ENCODE measurements at regions not wholly inside any gene's neighbourhood (a gene's known extent, or its start where the extent isn't known, plus 50 kb on each side); places are given as distances from the start of the nearest gene placed in this dataset.

DNA sequence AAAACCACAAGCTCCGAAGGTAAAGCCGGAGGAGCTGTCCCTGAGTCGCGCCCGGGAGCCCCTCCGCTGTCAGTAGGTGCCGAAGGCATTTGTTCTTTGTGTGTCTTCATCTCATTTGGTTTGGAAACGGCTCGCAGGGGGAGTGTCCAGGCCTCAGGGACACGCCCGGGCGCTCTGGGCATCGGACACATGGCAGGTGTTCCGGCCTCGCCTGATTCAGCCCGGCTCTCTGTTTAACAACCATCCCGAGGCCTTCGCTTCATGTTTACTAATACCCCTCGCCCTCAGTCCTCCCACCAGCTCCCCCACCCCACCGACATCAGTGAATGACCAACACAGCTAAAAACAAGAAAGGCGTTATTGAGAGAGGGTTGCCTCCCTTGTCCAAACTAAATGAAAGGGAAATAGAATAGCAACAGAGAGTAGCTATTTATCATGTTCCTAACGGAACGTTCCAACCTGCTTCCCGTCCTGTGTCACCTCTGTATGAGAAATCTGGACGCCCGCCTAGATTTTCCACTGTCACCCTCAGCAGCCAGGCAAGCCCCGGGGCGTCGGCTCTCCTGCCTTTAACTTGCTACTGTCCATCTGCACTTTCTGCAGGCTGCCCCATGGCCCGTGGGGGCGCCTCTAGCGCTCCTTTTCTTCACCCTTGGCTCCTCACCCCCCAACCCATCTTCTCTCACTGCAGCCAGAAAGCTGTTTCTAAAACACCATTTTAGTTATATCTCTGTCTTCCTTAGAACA, 73.9 kb downstream of the MYCN start:
- TF ChIP-seq POLR2AphosphoS5 (IDR thresholded peaks at IDR 0.05) (no peak), POLR2A (IDR thresholded peaks at IDR 0.05) (no peak)
- TF ChIP-seq, protein P1, sequence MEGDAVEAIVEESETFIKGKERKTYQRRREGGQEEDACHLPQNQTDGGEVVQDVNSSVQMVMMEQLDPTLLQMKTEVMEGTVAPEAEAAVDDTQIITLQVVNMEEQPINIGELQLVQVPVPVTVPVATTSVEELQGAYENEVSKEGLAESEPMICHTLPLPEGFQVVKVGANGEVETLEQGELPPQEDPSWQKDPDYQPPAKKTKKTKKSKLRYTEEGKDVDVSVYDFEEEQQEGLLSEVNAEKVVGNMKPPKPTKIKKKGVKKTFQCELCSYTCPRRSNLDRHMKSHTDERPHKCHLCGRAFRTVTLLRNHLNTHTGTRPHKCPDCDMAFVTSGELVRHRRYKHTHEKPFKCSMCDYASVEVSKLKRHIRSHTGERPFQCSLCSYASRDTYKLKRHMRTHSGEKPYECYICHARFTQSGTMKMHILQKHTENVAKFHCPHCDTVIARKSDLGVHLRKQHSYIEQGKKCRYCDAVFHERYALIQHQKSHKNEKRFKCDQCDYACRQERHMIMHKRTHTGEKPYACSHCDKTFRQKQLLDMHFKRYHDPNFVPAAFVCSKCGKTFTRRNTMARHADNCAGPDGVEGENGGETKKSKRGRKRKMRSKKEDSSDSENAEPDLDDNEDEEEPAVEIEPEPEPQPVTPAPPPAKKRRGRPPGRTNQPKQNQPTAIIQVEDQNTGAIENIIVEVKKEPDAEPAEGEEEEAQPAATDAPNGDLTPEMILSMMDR (IDR thresholded peaks at IDR 0.05), result no peak

Data from sigmoid colon (tissue), 4 donors.